Keratinocyte (primary cell): ENCODE measurements at regions not wholly inside any gene's neighbourhood (a gene's known extent, or its start where the extent isn't known, plus 50 kb on each side); places are given as distances from the start of the nearest gene placed in this dataset.

ENCODE experiments used
- DNase-seq: peaks from one replicate; pipeline ENCODE4 v3.0.0-alpha.2; 2011; ENCODE audit warnings: low read depth, missing footprints, low spot score
- FAIRE-seq: peaks from 2 replicates; lab custom pipeline; 2011; peaks lifted over from hg19 to GRCh38; lab: Jason Lieb, UNC
- H2AFZ ChIP-seq: 2 replicates; pipeline ENCODE4 v1.6.0; 2012; ENCODE audit warnings: low read length, control low read depth, inconsistent platforms; ENCODE audit not compliant: control insufficient read depth
- H3K27ac ChIP-seq: 2 replicates; pipeline ENCODE4 v1.5.1; 2011; ENCODE audit warnings: low read length; ENCODE audit not compliant: control insufficient read depth, insufficient read depth
- H3K27me3 ChIP-seq: 3 replicates; pipeline ENCODE4 v1.6.0; 2011; ENCODE audit warnings: low read length; ENCODE audit not compliant: control insufficient read depth, insufficient read depth; ENCODE audit errors: extremely low read depth
- H3K36me3 ChIP-seq, 2 experiments: 2 replicates in 1 of 2; 3 replicates in 1 of 2; pipeline ENCODE4 v1.5.1; 2011; ENCODE audit warnings: low read length in 2 of 2, mild to moderate bottlenecking in 1 of 2; ENCODE audit not compliant: control insufficient read depth in 2 of 2, insufficient read depth in 2 of 2; ENCODE audit errors: extremely low read depth in 1 of 2
- H3K4me1 ChIP-seq: 3 replicates; pipeline ENCODE4 v1.5.1; 2011; ENCODE audit warnings: low read length; ENCODE audit not compliant: control insufficient read depth, insufficient read depth; ENCODE audit errors: extremely low read depth
- H3K4me2 ChIP-seq: 3 replicates; pipeline ENCODE4 v1.6.0; 2011; ENCODE audit warnings: low read depth, low read length; ENCODE audit not compliant: control insufficient read depth, insufficient read depth; ENCODE audit errors: extremely low read depth
- H3K4me3 ChIP-seq, 3 experiments: fragments of 200-600 bp in 1 of 3; sonication (generic) in 1 of 3; 2 replicates in 2 of 3; 3 replicates in 1 of 3; pipeline ENCODE4 v1.5.1; 2011 to 2016; ENCODE audit warnings: low read length in 3 of 3, mild to moderate bottlenecking in 3 of 3, control low read depth in 2 of 3, inconsistent platforms in 1 of 3, low read depth in 1 of 3, mixed read lengths in 1 of 3, mixed run types in 1 of 3, moderate library complexity in 1 of 3; ENCODE audit not compliant: control insufficient read depth in 2 of 3, insufficient read depth in 2 of 3; ENCODE audit errors: extremely low read depth in 1 of 3
- H3K79me2 ChIP-seq: 2 replicates; pipeline ENCODE4 v1.6.0; 2012; ENCODE audit warnings: low read length; ENCODE audit not compliant: control insufficient read depth, insufficient read depth
- H3K9ac ChIP-seq: 3 replicates; pipeline ENCODE4 v1.6.0; 2011; ENCODE audit warnings: low read length; ENCODE audit not compliant: control insufficient read depth, insufficient read depth; ENCODE audit errors: extremely low read depth
- H3K9me1 ChIP-seq: 3 replicates; pipeline ENCODE4 v1.6.0; 2011; ENCODE audit warnings: low read length; ENCODE audit not compliant: control insufficient read depth, insufficient read depth; ENCODE audit errors: extremely low read depth
- H3K9me3 ChIP-seq: 2 replicates; pipeline ENCODE4 v1.5.1; 2012; ENCODE audit warnings: low read depth, low read length; ENCODE audit not compliant: control insufficient read depth
- H4K20me1 ChIP-seq: 3 replicates; pipeline ENCODE4 v1.6.0; 2011; ENCODE audit warnings: low read length; ENCODE audit not compliant: control insufficient read depth, insufficient read depth; ENCODE audit errors: extremely low read depth
- CTCF ChIP-seq, 3 experiments: IDR thresholded peaks in 1 of 3; conservative IDR thresholded peaks in 1 of 3; optimal IDR thresholded peaks in 1 of 3; 2 replicates in 2 of 3; 3 replicates in 1 of 3; pipeline versions ENCODE3 to v1.5.1; 2011; ENCODE audit warnings: low read length in 3 of 3, mild to moderate bottlenecking in 3 of 3, moderate library complexity in 2 of 3, control low read depth in 1 of 3, inconsistent platforms in 1 of 3; ENCODE audit not compliant: insufficient read depth in 2 of 3; ENCODE audit errors: extremely low read depth in 1 of 3
- EZH2 ChIP-seq: IDR thresholded peaks from one replicate; pipeline ENCODE4 v1.6.1; 2012; ENCODE audit warnings: inconsistent platforms, mild to moderate bottlenecking, low read length, moderate library complexity
- dilution Hi-C: fragments of 300-500 bp; cut with MboI; formaldehyde crosslinking; loops from one replicate; pipeline ENCODE4 v1.7.0; 2020; ENCODE audit warnings: low sequenced_read_pairs; ENCODE audit not compliant: extremely low pct_ligation_motif_present

- Histone ChIP-seq H3K36me3 (no peaks in the 10 kb centered on the region), H3K9me1 (no peaks in the 10 kb centered on the region), H3K79me2 (no peaks in the 10 kb centered on the region), H3K4me3 (no peak overlapping the region), H2AFZ (no peak overlapping the region), H3K9ac (no peak overlapping the region), H3K9me3 (no peaks in the 10 kb centered on the region), H3K27me3 (peaks cover 29% of the 10 kb centered on the region), H3K4me1 (no peaks in the 10 kb centered on the region), H3K27ac (no peak overlapping the region), H3K4me2 (no peak overlapping the region), H4K20me1 (no peaks in the 10 kb centered on the region)
- FAIRE-seq: no peak
- TF ChIP-seq EZH2 (no peak), CTCF (optimal IDR thresholded peaks at IDR 0.05 in 1 of 3, IDR thresholded peaks at IDR 0.05 in 1 of 3, conservative IDR thresholded peaks at IDR 0.05 in 1 of 3; ENCODE audit: extremely low read depth in 1 of 3, insufficient read depth in 2 of 3, low read length in 3 of 3) (no peak)
- dilution Hi-C loops: loop anchor here (25.0 kb wide), 1 partner anchor 288 kb away; the partner anchor contains the start of gene PIWIL1
- no peak for DNase-seq
Measured at GRCh38 chr12:130049666-130050065, 112.6 kb upstream of the FZD10 start.

GRCh38 chr12:130051900-130052299 is 110.4 kb upstream of the FZD10 start:
- Histone ChIP-seq H4K20me1 (no peaks in the 10 kb centered on the region), H3K27me3 (peaks cover 17% of the 10 kb centered on the region), H3K9ac (no peak overlapping the region), H3K4me1 (no peaks in the 10 kb centered on the region), H3K79me2 (no peaks in the 10 kb centered on the region), H2AFZ (no peak overlapping the region), H3K9me1 (no peaks in the 10 kb centered on the region), H3K27ac (no peak overlapping the region), H3K4me3 (no peak overlapping the region), H3K9me3 (no peaks in the 10 kb centered on the region), H3K4me2 (no peak overlapping the region), H3K36me3 (no peaks in the 10 kb centered on the region)
- no peak for FAIRE-seq
- dilution Hi-C loops: no loop called here
- no peak for DNase-seq
- TF ChIP-seq EZH2 (no peak), CTCF (optimal IDR thresholded peaks at IDR 0.05 in 1 of 3, IDR thresholded peaks at IDR 0.05 in 1 of 3, conservative IDR thresholded peaks at IDR 0.05 in 1 of 3; ENCODE audit: extremely low read depth in 1 of 3, insufficient read depth in 2 of 3, low read length in 3 of 3) (no peak)
